DMS153 (cell line): ENCODE measurements at regions not wholly inside any gene's neighbourhood (a gene's known extent, or its start where the extent isn't known, plus 50 kb on each side); places are given as distances from the start of the nearest gene placed in this dataset.

Experiments
- DNase-seq: peaks from one replicate; lab custom pipeline; 2025; lab: John Stamatoyannopoulos, UW

GRCh38 chr5:6920628-6921256, 207.5 kb downstream of the TENT4A start:
- no peak for DNase-seq

GRCh38 chr5:6926491-6927038, 213.3 kb downstream of the TENT4A start:
- DNase-seq = no peak

- no peak for DNase-seq
These were observed 222.8 kb downstream of the TENT4A start for GRCh38 chr5:6936031-6936430.

GRCh38 chr5:6937677-6938076, 224.4 kb downstream of the TENT4A start:
- peak; percentile 18 for DNase-seq

- no peak for DNase-seq
These were observed 228.4 kb downstream of the TENT4A start for GRCh38 chr5:6941631-6942030.

- no peak for DNase-seq
These were observed 230.2 kb downstream of the TENT4A start for GRCh38 chr5:6943197-6944112.

GRCh38 chr5:6948562-6948961, 235.3 kb downstream of the TENT4A start:
- DNase-seq = no peak

GRCh38 chr5:6949230-6949629, 236.0 kb downstream of the TENT4A start:
- DNase-seq = no peak

- no peak for DNase-seq
These were observed 237.0 kb downstream of the TENT4A start for GRCh38 chr5:6950250-6950649.

- DNase-seq = no peak
These were observed 237.6 kb downstream of the TENT4A start for GRCh38 chr5:6950860-6951259.

GRCh38 chr5:6961123-6961522, 247.9 kb downstream of the TENT4A start:
- DNase-seq = no peak

GRCh38 chr5:6961837-6962635, 248.8 kb downstream of the TENT4A start:
- DNase-seq = peak; percentile 20

GRCh38 chr5:6976971-6977370, 263.7 kb downstream of the TENT4A start:
- DNase-seq = no peak

- no peak for DNase-seq
These were observed 265.8 kb downstream of the TENT4A start for GRCh38 chr5:6979061-6979460.

GRCh38 chr5:6989230-6989629, 276.0 kb downstream of the TENT4A start:
- DNase-seq = no peak

- DNase-seq = no peak
These were observed 280.9 kb downstream of the TENT4A start for GRCh38 chr5:6994097-6994496.

GRCh38 chr5:6995115-6995514, 281.9 kb downstream of the TENT4A start:
- no peak for DNase-seq

GRCh38 chr5:7000310-7000709, 287.1 kb downstream of the TENT4A start:
- DNase-seq = peak; percentile 88

GRCh38 chr5:7010591-7010990, 297.4 kb downstream of the TENT4A start:
- no peak for DNase-seq

GRCh38 chr5:7012057-7012456, 298.8 kb downstream of the TENT4A start:
- DNase-seq = no peak

- no peak for DNase-seq
These were observed 301.4 kb downstream of the TENT4A start for GRCh38 chr5:7014611-7015010.

- DNase-seq = no peak
These were observed 302.5 kb downstream of the TENT4A start for GRCh38 chr5:7015586-7016256.
